Islet precursor cell (in vitro differentiated cells): ENCODE measurements at regions not wholly inside any gene's neighbourhood (a gene's known extent, or its start where the extent isn't known, plus 50 kb on each side); places are given as distances from the start of the nearest gene placed in this dataset.
"Not testable (repeated sequence)": the region's sequence is repeated elsewhere in the genome, so short reads cannot be mapped to it uniquely, and the experiment has no call there.

Experiments used
- DNase-seq: peaks from one replicate; pipeline ENCODE4 v3.0.0-alpha.2; 2018

DNA sequence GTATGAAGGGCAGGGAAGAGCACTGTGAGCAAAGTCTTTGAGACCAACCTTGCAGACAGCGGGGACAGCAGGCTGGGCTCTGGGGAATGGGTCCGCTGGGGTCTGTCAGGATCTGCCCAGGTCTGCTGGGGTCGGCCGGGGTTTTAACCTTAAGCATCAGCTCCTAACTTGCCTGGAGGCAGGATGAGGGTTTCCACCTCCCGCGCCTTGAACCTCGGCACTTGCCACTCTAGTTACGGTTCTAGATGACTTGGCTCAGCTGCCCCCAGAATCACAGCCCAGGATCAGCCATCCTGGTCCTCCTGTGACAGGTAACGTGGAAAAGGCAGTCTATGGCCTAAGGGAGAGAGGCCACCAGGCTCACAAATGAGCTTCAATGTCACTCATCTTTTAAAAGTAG lies 50.4 kb upstream of the CACUL1 start:
- peak; percentile 37 for DNase-seq

DNA sequence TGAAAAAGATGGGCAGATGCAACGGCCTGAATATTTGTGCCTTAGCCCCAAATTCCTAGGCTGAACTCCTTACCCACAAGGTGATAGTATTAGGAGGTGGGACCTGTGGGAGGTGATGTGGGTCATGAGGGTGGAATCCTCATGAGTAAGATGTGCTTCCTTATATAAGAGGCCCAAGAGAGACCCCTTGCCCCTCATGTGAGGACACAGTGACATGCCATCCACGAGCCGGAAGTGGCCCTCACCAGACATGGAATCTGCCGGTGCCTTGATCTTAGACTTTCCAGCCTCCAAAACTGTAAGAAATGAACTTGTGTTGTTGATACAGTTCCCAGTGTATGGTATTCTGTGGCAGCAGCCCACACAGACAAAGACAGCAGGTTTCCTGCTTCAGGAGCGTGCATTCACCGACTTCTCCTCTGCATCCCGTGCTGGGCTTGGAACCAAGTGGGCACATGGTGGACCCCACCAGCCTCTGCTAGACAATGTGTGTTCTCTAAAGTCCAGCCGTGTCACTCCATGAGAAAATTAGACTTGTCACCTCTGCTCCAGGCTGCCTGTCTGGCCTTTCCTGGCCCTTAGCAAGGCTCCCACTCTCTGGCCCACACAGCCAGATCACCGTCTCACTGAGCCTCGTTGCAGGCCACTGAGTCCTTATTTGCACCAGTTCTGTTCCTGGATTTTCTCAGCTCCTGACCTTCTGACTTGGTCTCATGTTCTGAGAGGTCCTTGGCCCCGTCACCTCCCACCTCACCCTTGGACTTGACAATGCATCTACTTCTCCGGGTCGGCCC lies 52.9 kb upstream of the CACUL1 start:
- DNase-seq = no peak

GRCh38 chr10:118808601-118809356 lies 54.0 kb upstream of the CACUL1 start:
- DNase-seq = peak; percentile 32

DNA sequence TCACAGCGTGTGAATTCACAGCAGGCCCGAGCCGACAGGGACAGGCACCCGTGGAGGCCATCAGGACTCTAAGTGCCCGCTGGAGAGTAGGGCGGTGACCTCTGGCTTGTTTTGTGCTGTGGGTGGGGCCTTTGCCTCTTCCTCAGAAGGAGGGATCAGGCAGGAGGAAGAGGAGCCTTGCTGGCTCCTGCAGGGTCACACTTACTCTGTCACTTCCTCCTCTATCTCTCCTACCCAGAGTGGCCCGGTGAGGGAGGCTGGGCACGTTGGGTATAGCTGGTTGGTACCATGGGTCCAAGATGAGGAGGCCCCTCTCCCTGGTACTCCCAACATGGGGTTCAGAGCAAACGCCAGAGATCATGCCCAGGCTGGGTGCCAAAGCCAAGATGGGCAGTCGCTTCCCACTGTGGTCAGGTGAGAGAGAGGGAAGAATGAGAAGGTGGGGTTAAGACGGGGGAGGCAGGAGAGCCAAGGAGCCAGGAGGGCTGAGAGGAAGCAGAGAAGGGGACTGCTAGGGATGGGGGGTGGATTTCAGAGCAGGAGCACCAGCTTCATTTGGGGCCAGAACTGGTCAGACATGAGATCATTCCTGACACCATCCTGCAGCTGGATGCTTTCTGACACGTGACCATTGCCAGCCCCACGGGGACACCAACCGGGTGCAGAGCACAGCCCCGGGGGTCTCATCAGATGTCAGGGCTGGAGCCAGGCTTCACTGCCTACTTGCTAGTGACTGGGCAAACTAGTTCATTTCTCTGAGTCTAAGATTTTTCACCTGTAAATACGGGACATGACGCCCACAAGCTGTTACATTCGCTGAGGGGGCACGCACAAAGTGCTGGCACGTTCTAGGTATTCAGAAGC lies 54.8 kb upstream of the CACUL1 start:
- peak; percentile 43 for DNase-seq

GRCh38 chr10:118810796-118811505 lies 56.2 kb upstream of the CACUL1 start:
- no peak for DNase-seq

GRCh38 chr10:118811675-118812392 lies 57.1 kb upstream of the CACUL1 start:
- DNase-seq = peak; percentile 38

GRCh38 chr10:118812393-118812740 lies 57.6 kb upstream of the CACUL1 start:
- no peak for DNase-seq

DNA sequence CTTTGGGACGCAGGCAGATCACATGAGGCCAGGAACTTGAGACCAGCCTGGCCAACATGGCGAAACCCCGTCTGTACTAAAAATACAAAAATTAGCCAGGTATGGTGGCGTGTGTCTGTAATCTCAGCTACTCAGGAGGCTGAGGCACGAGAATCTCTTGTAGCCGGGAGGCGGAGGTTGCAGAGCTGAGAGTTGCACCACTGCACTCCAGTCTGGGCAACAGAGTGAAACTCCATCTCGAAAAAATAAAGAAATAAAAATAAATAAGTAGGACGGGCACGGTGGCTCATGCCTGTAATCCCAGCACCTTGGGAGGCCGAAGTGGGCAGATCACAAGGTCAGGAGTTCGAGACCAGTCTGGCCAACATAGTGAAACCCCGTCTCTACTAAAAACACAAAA lies 58.2 kb upstream of the CACUL1 start:
- not testable (repeated sequence) for DNase-seq

DNA sequence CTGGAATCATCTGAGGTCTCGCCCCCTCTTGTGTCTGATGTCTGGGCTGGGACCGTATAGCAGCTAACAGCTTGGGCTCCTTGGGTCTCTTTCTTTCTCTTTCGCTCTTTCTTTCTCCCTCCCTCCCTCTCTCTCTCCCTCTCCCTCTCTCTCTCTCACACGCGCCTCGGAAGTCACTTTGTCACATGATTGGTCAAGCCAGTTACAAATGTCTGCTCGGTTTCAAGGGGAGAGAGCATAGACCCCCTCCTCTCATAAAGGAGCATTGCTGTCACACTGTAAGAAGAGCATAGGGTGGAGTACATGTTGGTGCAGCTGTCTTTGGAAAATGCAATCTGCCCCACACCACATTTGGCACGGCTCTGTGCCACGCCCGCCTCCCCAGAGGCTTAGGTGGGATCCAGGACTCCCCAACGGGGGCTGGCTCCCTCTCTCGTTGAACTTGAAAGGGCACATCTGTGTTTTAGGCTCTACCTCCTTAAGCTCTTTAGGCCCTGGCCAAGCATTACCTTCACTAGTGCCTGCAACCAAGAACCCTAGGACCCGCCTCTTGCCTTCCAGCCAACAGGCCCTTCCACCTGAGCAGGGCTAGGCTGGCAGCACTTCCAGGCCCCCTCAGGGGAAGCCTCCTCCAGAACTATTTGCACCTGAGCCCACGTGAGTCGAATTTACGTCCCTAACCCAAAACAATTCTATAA lies 61.9 kb upstream of the CACUL1 start:
- no peak for DNase-seq

- no peak for DNase-seq
Observed at GRCh38 chr10:118817328-118818068, 62.7 kb upstream of the CACUL1 start.

DNA sequence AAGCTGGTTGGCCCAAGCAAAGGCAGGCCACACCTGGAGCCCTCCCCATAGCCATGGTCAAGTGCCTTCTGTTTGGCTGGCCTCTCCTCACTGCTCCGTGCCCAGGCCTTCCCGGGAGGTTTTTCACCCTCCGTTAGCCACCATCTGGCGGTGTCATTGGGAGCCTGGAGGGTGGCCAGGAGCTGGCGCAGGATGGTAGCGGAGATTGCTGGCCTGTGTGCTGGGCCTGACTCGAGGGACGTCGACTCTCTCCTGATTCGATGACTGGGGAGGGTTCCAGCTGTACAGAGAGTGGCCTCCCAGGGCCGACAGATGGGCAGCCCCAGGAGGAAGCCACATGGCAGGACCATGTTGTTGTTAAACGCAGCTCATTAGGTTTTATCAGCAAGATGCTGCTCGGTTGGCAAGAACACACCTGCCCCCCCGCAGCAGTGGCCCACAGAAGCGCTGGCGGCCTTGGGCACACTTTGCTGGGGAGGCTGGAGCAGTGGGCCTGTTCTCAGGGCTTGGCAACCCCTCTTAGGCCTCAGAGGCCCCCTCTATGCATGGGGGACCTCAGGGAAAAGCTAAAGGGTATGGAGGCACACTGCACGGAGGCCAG lies 64.0 kb upstream of the CACUL1 start:
- DNase-seq = no peak

- DNase-seq = no peak
Observed at GRCh38 chr10:118820326-118821116, 65.8 kb upstream of the CACUL1 start.

- no peak for DNase-seq
Observed at GRCh38 chr10:118823256-118823907, 68.6 kb upstream of the CACUL1 start.

DNA sequence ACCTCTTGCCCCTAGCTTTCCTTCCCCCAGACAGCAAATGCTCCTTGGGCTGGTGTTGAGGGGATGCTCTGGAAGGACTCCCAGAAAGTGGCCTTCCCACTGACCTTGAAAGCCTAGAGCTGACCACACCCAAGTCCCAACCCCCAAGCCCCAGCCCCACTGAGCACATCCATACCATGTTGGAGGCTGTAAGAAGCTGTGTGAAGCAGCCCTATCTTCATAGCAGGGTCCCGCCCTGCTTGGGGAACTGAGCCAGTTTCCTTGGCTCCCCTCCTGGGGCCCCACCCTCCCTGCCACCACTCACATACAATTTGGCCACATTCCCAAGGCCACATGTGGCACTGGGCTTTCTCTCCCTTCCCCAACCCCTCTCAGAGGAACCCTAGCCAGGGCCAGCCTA lies 72.3 kb upstream of the CACUL1 start:
- DNase-seq = no peak

- no peak for DNase-seq
Observed at GRCh38 chr10:118827466-118828155, 72.8 kb upstream of the CACUL1 start.

- DNase-seq = no peak
Observed at GRCh38 chr10:118832241-118832651, 77.5 kb upstream of the CACUL1 start.

DNA sequence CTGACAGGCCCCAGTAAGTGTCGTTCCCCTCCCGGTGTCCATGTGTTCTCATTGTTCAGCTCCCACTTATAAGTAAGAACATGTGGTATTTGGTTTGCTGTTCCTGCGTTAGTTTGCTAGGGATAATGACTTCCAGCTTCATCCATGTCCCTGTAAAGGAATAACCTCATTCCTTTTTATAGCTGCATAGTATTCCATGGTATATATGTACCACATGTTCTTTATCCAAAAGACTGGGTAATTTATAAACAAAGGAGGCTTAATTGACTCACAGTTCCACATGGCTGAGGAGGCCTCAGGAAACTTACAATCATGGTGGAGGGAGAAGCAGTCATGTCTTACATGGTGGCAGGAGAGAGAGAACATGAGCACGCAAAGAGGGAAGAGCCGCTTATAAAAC lies 79.6 kb upstream of the CACUL1 start:
- not testable (repeated sequence) for DNase-seq

DNA sequence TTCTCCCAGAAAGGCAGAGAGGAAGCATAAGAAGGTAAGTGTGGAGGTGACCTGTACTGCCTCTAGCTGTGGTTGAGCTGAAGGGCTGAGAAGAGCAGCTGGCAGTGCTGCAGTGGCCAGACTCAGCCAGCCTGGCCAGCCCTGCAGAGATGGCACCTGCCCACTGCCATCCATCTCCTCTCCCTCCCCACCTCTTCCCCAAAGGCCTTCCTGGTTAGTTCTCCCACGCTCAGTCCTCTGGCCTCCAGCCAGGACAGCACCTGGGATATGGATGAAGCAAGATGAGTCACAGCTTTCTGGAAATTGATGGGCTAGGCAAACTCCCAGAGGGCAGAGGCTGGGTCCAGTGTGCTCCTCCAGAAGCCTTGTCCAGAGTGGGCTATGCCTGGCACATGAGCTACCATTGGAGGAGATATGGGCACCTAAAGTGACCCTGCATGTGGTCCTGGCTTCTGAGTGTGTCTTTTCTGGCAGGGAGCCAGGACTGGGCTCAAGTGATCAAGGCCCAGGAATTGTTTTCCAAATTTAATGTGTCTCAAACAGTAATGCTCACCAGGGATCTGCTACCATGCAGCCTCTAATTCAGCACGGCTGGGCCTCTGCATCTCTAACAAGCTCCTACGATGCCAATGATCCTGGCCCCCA lies 81.0 kb upstream of the CACUL1 start:
- peak; percentile 66 for DNase-seq
